Esophagus muscularis mucosa (tissue), 4 donors: ENCODE measurements at regions not wholly inside any gene's neighbourhood (a gene's known extent, or its start where the extent isn't known, plus 50 kb on each side); places are given as distances from the start of the nearest gene placed in this dataset.
"Not testable (repeated sequence)": the region's sequence is repeated elsewhere in the genome, so short reads cannot be mapped to it uniquely, and the experiment has no call there.

Experiments used
- DNase-seq: peaks from one replicate; pipeline ENCODE4 v3.0.0-alpha.2; 2017; ENCODE audit errors: extremely low spot score
- H3K27ac ChIP-seq, 4 donors: fragments of 200-600 bp; sonication (generic); replicated peaks in 1 of 4; 1 replicate in 3 of 4; 2 replicates in 1 of 4; pipeline ENCODE4 v1.5.1; 2016 to 2019; ENCODE audit warnings: mild to moderate bottlenecking in 1 of 4
- H3K27me3 ChIP-seq, 4 donors: fragments of 200-600 bp; sonication (generic); one replicate each; pipeline versions ENCODE4 v1.5.1 to v1.6.0; 2016 to 2019
- H3K36me3 ChIP-seq, 4 donors: fragments of 200-600 bp; sonication (generic); one replicate each; pipeline ENCODE4 v1.5.1; 2016 to 2019
- H3K4me1 ChIP-seq, 4 donors: fragments of 200-600 bp; sonication (generic); one replicate each; pipeline ENCODE4 v1.5.1; 2016 to 2019
- H3K4me3 ChIP-seq, 4 donors: fragments of 200-600 bp; sonication (generic); 1 replicate in 2 of 4; 2 replicates in 2 of 4; pipeline ENCODE4 v1.5.1; 2016 to 2019; ENCODE audit warnings: mild to moderate bottlenecking in 4 of 4, moderate library complexity in 1 of 4
- H3K9me3 ChIP-seq, 4 donors: fragments of 200-600 bp; sonication (generic); 1 replicate in 3 of 4; 2 replicates in 1 of 4; pipeline ENCODE4 v1.5.1; 2016 to 2019
- CTCF ChIP-seq, 3 experiments: fragments of 200-600 bp in 2 of 3; fragments of 450-650 bp in 1 of 3; sonication (generic) in 2 of 3; IDR thresholded peaks; one replicate each; pipeline ENCODE4 v1.5.1; 2017 to 2019; ENCODE audit warnings: antibody characterized with exemption in 3 of 3, mild to moderate bottlenecking in 2 of 3, moderate library complexity in 1 of 3
- EP300 ChIP-seq: sonication (generic); formaldehyde crosslinking; IDR thresholded peaks from one replicate; pipeline ENCODE4 v1.6.1; 2017; ENCODE audit warnings: antibody characterized with exemption
- POLR2A ChIP-seq: fragments of 450-650 bp; IDR thresholded peaks from one replicate; pipeline ENCODE4 v1.6.1; 2017; ENCODE audit warnings: antibody characterized with exemption, moderate library complexity, mild to moderate bottlenecking, low read depth
- POLR2AphosphoS5 ChIP-seq, 2 donors: sonication (generic); formaldehyde crosslinking; IDR thresholded peaks; one replicate each; pipeline ENCODE4 v1.6.1; 2017; ENCODE audit warnings: antibody characterized with exemption in 2 of 2
- WGBS: methylation state at CpG from one replicate; pipeline ENCODE4 v1.1.5; 2018; 5-methylcytosine and 5-hydroxymethylcytosine counted together
- intact Hi-C: fragments of 100-400 bp; cut with DNase I; formaldehyde crosslinking; loops from one replicate; pipeline ENCODE4 v1.15.1; 2023

- Histone ChIP-seq H3K27me3 (no peaks in the 10 kb centered on the region), H3K4me3 (no peak overlapping the region), H3K36me3 (no peaks in the 10 kb centered on the region), H3K9me3 (no peaks in the 10 kb centered on the region), H3K27ac (no peak overlapping the region), H3K4me1 (peaks cover 0 to 12% (median 9%) of the 10 kb centered on the region in 4 donors)
- no peak for TF ChIP-seq POLR2AphosphoS5 (IDR thresholded peaks at IDR 0.05)
- no peak for TF ChIP-seq CTCF (IDR thresholded peaks at IDR 0.05)
- no peak for TF ChIP-seq POLR2A
- no peak for TF ChIP-seq EP300
- 55% methylated on average over 5 of the region's 6 CpGs for WGBS
- DNase-seq, result peak; percentile 77
- intact Hi-C loops, result no loop called here
Observed at GRCh38 chr3:159669766-159670165, 318.9 kb upstream of the IL12A start.

GRCh38 chr3:159672728-159673688 is 315.6 kb upstream of the IL12A start:
- Histone ChIP-seq H3K27me3 (no peaks in the 10 kb centered on the region), H3K36me3 (no peaks in the 10 kb centered on the region), H3K9me3 (no peaks in the 10 kb centered on the region), H3K27ac (no peak overlapping the region), H3K4me1 (peaks cover 7 to 21% (median 11%) of the 10 kb centered on the region in 4 donors), H3K4me3 (no peak overlapping the region)
- DNase-seq, result peak; percentile 34
- TF ChIP-seq POLR2AphosphoS5 (IDR thresholded peaks at IDR 0.05) (no peak), CTCF (IDR thresholded peaks at IDR 0.05) (no peak), EP300 (no peak), POLR2A (no peak)
- intact Hi-C loops, result no loop called here
- 89% methylated on average over 5 of the region's 5 CpGs for WGBS

- WGBS, result 93% methylated on average over 2 of the region's 2 CpGs
- Histone ChIP-seq H3K36me3 (no peaks in the 10 kb centered on the region), H3K27ac (peak overlapping the region in 2 of 4 donors; percentile 28 to 75), H3K4me1 (peaks cover 0 to 13% (median 8%) of the 10 kb centered on the region in 4 donors), H3K9me3 (no peaks in the 10 kb centered on the region), H3K4me3 (no peak overlapping the region), H3K27me3 (no peaks in the 10 kb centered on the region)
- peak; percentile 88 for DNase-seq
- TF ChIP-seq POLR2A, result no peak
- TF ChIP-seq CTCF (IDR thresholded peaks at IDR 0.05), result no peak
- no peak for TF ChIP-seq EP300
- TF ChIP-seq POLR2AphosphoS5 (IDR thresholded peaks at IDR 0.05), result no peak
- intact Hi-C loops, result no loop called here
Observed at GRCh38 chr3:159674583-159674982, 314.1 kb upstream of the IL12A start.

GRCh38 chr3:159675285-159675684 is 313.4 kb upstream of the IL12A start:
- Histone ChIP-seq H3K27ac (peak overlapping the region in 2 of 4 donors; percentile 28 to 75), H3K4me1 (peaks cover 0 to 13% (median 8%) of the 10 kb centered on the region in 4 donors), H3K4me3 (no peak overlapping the region), H3K9me3 (no peaks in the 10 kb centered on the region), H3K27me3 (no peaks in the 10 kb centered on the region), H3K36me3 (no peaks in the 10 kb centered on the region)
- 65% methylated on average over 4 of the region's 4 CpGs for WGBS
- intact Hi-C loops, result no loop called here
- TF ChIP-seq POLR2A (no peak), POLR2AphosphoS5 (IDR thresholded peaks at IDR 0.05) (peak; percentile 40 to 55)
- DNase-seq, result no peak

- no peak for DNase-seq
- 86% methylated on average over 11 of the region's 11 CpGs for WGBS
- Histone ChIP-seq H3K36me3 (no peaks in the 10 kb centered on the region), H3K9me3 (no peaks in the 10 kb centered on the region), H3K4me3 (no peak overlapping the region), H3K27me3 (no peaks in the 10 kb centered on the region), H3K4me1 (peaks cover 0 to 11% (median 5%) of the 10 kb centered on the region in 4 donors), H3K27ac (no peak overlapping the region)
- TF ChIP-seq CTCF (IDR thresholded peaks at IDR 0.05) (no peak), POLR2A (no peak), POLR2AphosphoS5 (IDR thresholded peaks at IDR 0.05) (no peak), EP300 (no peak)
- intact Hi-C loops, result no loop called here
Observed at GRCh38 chr3:159679900-159680299, 308.7 kb upstream of the IL12A start.

- H3K36me3 ChIP-seq, H3K27me3 ChIP-seq, intact Hi-C loops, H3K4me3 ChIP-seq, H3K4me1 ChIP-seq, H3K9me3 ChIP-seq, DNase-seq, H3K27ac ChIP-seq: not testable (repeated sequence)
- WGBS, result 78% methylated on average over 5 of the region's 5 CpGs
Observed at GRCh38 chr3:159681717-159682116, 306.9 kb upstream of the IL12A start.
